ENCODE measurements at regions not wholly inside any gene's neighbourhood (a gene's known extent, or its start where the extent isn't known, plus 50 kb on each side); places are given as distances from the start of the nearest gene placed in this dataset.

GRCh38 chr3:152071315-152071714, 197.4 kb upstream of the MBNL1 start:
- no peak overlapping the region for H4K91ac ChIP-seq (replicated peaks; ENCODE audit: insufficient read length, low read length)
- H3K79me1 ChIP-seq (ENCODE audit: low read depth, low read length): no peaks in the 10 kb centered on the region
- H3K4ac ChIP-seq (replicated peaks; ENCODE audit: insufficient read length, low read depth, low read length): no peak overlapping the region
- no peak overlapping the region for H3K9ac ChIP-seq (replicated peaks in 1 of 4; ENCODE audit: extremely low read depth in 1 of 4, low read depth in 3 of 4, low read length in 3 of 4)
- H3K27me3 ChIP-seq (replicated peaks in 1 of 4; ENCODE audit: control insufficient read depth in 3 of 4, extremely low read depth in 1 of 4, insufficient read depth in 3 of 4, low read length in 3 of 4): no peaks in the 10 kb centered on the region
- no peaks in the 10 kb centered on the region for H3K36me3 ChIP-seq (ENCODE audit: control insufficient read depth in 2 of 4, insufficient read depth in 4 of 4, low read length in 3 of 4)
- H3K14ac ChIP-seq (ENCODE audit: insufficient read length): no peak overlapping the region
- TF ChIP-seq BCL11A (IDR thresholded peaks at IDR 0.05; ENCODE audit: low read depth in 2 of 2, low read length in 2 of 2): no peak
- no peak for TF ChIP-seq ASH2L (IDR thresholded peaks at IDR 0.05; ENCODE audit: low read length)
- no peak for TF ChIP-seq YY1 (IDR thresholded peaks at IDR 0.05; ENCODE audit: low read depth, low read length)
- no peak for TF ChIP-seq POU5F1 (IDR thresholded peaks at IDR 0.05; ENCODE audit: low read depth, low read length)
- no peak for TF ChIP-seq SP4 (IDR thresholded peaks at IDR 0.05; ENCODE audit: low read length)
- no peak for TF ChIP-seq TBP (IDR thresholded peaks at IDR 0.05; ENCODE audit: low read depth, low read length)
- no peak for TF ChIP-seq PHF8 (conservative IDR thresholded peaks at IDR 0.05; ENCODE audit: low read depth, low read length)
- no peak for TF ChIP-seq CEBPB (IDR thresholded peaks at IDR 0.05; ENCODE audit: low read depth, low read length)
- no peak for TF ChIP-seq FOSL1 (IDR thresholded peaks at IDR 0.05; ENCODE audit: insufficient read depth, low read depth, low read length)
- no peak for TF ChIP-seq NRF1 (IDR thresholded peaks at IDR 0.05; ENCODE audit: low read depth, low read length)
- no peak for TF ChIP-seq SIN3A (conservative IDR thresholded peaks at IDR 0.05 in 1 of 2, IDR thresholded peaks at IDR 0.05 in 1 of 2; ENCODE audit: low read depth in 1 of 2, low read length in 2 of 2)
- TF ChIP-seq CHD1 (IDR thresholded peaks at IDR 0.05; ENCODE audit: low read depth, low read length): no peak
- H2BK5ac ChIP-seq (ENCODE audit: low read depth, low read length): no peak overlapping the region
- H3K79me2 ChIP-seq (ENCODE audit: control insufficient read depth in 1 of 2, insufficient read depth in 2 of 2, low read length in 2 of 2): no peaks in the 10 kb centered on the region
- FAIRE-seq (no peak), DNase-seq (ENCODE audit: low read depth in 1 of 2, low spot score in 2 of 2) (no peak)
- no peak overlapping the region for H4K8ac ChIP-seq (ENCODE audit: extremely low read depth, insufficient read depth, low read length)
- no peak overlapping the region for H3K4me2 ChIP-seq (ENCODE audit: insufficient read depth in 1 of 2, low read depth in 2 of 2, low read length in 2 of 2)
- POLR2A ChIA-PET (ENCODE audit: partially characterized antibody): no interaction called here
- H2AFZ ChIP-seq (ENCODE audit: low read length): no peak overlapping the region
- no peak overlapping the region for H3K56ac ChIP-seq (replicated peaks; ENCODE audit: insufficient read length, low read depth, low read length)
- CTCF ChIA-PET (ENCODE audit: partially characterized antibody): interaction anchor here (0.7 to 3.4 kb wide), 21 partner anchors 9 to 832 kb away, joined by 3 to 21 read pairs (median 4); no protein-coding TSS in a partner anchor
- no peaks in the 10 kb centered on the region for H3K9me3 ChIP-seq (ENCODE audit: insufficient read depth in 2 of 2, low read depth in 1 of 2, low read length in 1 of 2)
- H3K18ac ChIP-seq (ENCODE audit: extremely low read depth, low read length): no peak overlapping the region
- no peaks in the 10 kb centered on the region for H4K20me1 ChIP-seq (replicated peaks in 1 of 2; ENCODE audit: control insufficient read depth in 1 of 2, insufficient read depth in 2 of 2, low read length in 2 of 2)
- H2BK120ac ChIP-seq (replicated peaks; ENCODE audit: low read depth, low read length): no peak overlapping the region
- no peaks in the 10 kb centered on the region for H3K4me1 ChIP-seq (replicated peaks in 1 of 4; ENCODE audit: control insufficient read depth in 3 of 4, insufficient read depth in 4 of 4, low read length in 3 of 4)
- no peak overlapping the region for H2BK20ac ChIP-seq (ENCODE audit: low read length)
- no peak overlapping the region for H3K4me3 ChIP-seq (ENCODE audit: extremely low read depth in 1 of 4, insufficient read depth in 2 of 4, low read depth in 3 of 4, low read length in 4 of 4)
- no peak overlapping the region for H2BK12ac ChIP-seq (ENCODE audit: low read depth, low read length)
- no peak overlapping the region for H4K5ac ChIP-seq (ENCODE audit: insufficient read length, low read depth, low read length)
- H2AK5ac ChIP-seq (ENCODE audit: low read depth, low read length): no peak overlapping the region
- no peak overlapping the region for H2BK15ac ChIP-seq (ENCODE audit: low read length)
- no peak overlapping the region for H3K27ac ChIP-seq (ENCODE audit: low read depth, low read length)
- H3K23me2 ChIP-seq (ENCODE audit: low read depth, low read length): no peaks in the 10 kb centered on the region
- 95 to 100% methylated on average over 2 to 3 of the region's 3 CpGs for WGBS, 2 experiments (ENCODE audit: extremely low coverage in 1 of 2, insufficient coverage in 1 of 2, insufficient read length in 1 of 2, insufficient replicate concordance in 2 of 2, low coverage in 1 of 2, low lambda C conversion rate in 2 of 2, missing lambda C conversion rate in 1 of 2)
- H3K23ac ChIP-seq (ENCODE audit: insufficient read length): no peak overlapping the region
